Endothelial cell of umbilical vein (primary cell): ENCODE measurements at regions not wholly inside any gene's neighbourhood (a gene's known extent, or its start where the extent isn't known, plus 50 kb on each side); places are given as distances from the start of the nearest gene placed in this dataset.

ENCODE experiments used
- BruUV-seq: library from RNA; stranded (reverse); fragments of 400-500 nt; replicated peaks from 2 replicates; lab custom pipeline; 2021; lab: Mats Ljungman, UMichigan
- CTCF ChIA-PET: fragments of 300-600, 350-600 bp; sonication (Branson Sonifier 250); formaldehyde crosslinking; loops from one replicate; lab custom pipeline; 2021; ENCODE audit warnings: antibody characterized with exemption, inconsistent platforms; lab: Charles Lee
- POLR2A ChIA-PET: fragments of 300-600, 350-600 bp; sonication (Branson Sonifier 250); formaldehyde crosslinking; loops from one replicate; lab custom pipeline; 2021; ENCODE audit warnings: antibody characterized with exemption, inconsistent platforms; lab: Charles Lee
- DNase-seq: peaks from one replicate; pipeline ENCODE4 v3.0.0-alpha.2; 2011; ENCODE audit warnings: low read depth, low spot score
- FAIRE-seq: peaks from 2 replicates; lab custom pipeline; 2011; peaks lifted over from hg19 to GRCh38; lab: Jason Lieb, UNC
- H2AFZ ChIP-seq: 2 replicates; pipeline ENCODE4 v1.6.0; 2012; ENCODE audit warnings: low read depth, low read length, control low read depth, inconsistent platforms
- H3K27ac ChIP-seq: 2 replicates; pipeline ENCODE4 v1.5.1; 2011; ENCODE audit warnings: low read depth, mild to moderate bottlenecking, control low read depth, low read length, moderate library complexity; ENCODE audit not compliant: insufficient read depth
- H3K27me3 ChIP-seq, 2 experiments: 2 replicates each; pipeline versions ENCODE4 v1.6.0 to v1.6.1; 2011; ENCODE audit warnings: low read length in 2 of 2, mixed read lengths in 1 of 2; ENCODE audit not compliant: control insufficient read depth in 2 of 2, insufficient read depth in 2 of 2
- H3K36me3 ChIP-seq, 2 experiments: 2 replicates in 1 of 2; 3 replicates in 1 of 2; pipeline ENCODE4 v1.5.1; 2011; ENCODE audit warnings: low read length in 2 of 2, mild to moderate bottlenecking in 1 of 2, moderate library complexity in 1 of 2; ENCODE audit not compliant: control insufficient read depth in 2 of 2, insufficient read depth in 2 of 2; ENCODE audit errors: extremely low read depth in 1 of 2
- H3K4me1 ChIP-seq: 3 replicates; pipeline ENCODE4 v1.5.1; 2011; ENCODE audit warnings: mild to moderate bottlenecking, low read length; ENCODE audit not compliant: control insufficient read depth, insufficient read depth; ENCODE audit errors: extremely low read depth
- H3K4me2 ChIP-seq: 2 replicates; pipeline ENCODE4 v1.6.1; 2011; ENCODE audit warnings: low read length, control low read depth, mixed read lengths; ENCODE audit not compliant: insufficient read depth
- H3K4me3 ChIP-seq, 3 experiments: fragments of 200-600 bp in 1 of 3; sonication (generic), shearing (Covaris generic) in 1 of 3; replicated peaks in 1 of 3; 2 replicates each; pipeline ENCODE4 v1.5.1; 2011 to 2016; ENCODE audit warnings: control low read depth in 3 of 3, low read length in 3 of 3, mild to moderate bottlenecking in 2 of 3, inconsistent platforms in 1 of 3, low read depth in 1 of 3, moderate library complexity in 1 of 3; ENCODE audit not compliant: insufficient read depth in 1 of 3
- H3K79me2 ChIP-seq: 2 replicates; pipeline ENCODE4 v1.6.0; 2012; ENCODE audit warnings: low read length, inconsistent platforms; ENCODE audit not compliant: control insufficient read depth, insufficient read depth
- H3K9ac ChIP-seq: replicated peaks from 2 replicates; pipeline ENCODE3; 2011; ENCODE audit warnings: low read length, control low read depth; ENCODE audit not compliant: insufficient read depth; ENCODE audit errors: extremely low read depth
- H3K9me1 ChIP-seq: replicated peaks from 3 replicates; pipeline ENCODE4 v1.6.0; 2011; ENCODE audit warnings: mild to moderate bottlenecking, low read length; ENCODE audit not compliant: control insufficient read depth, insufficient read depth; ENCODE audit errors: extremely low read depth
- H3K9me3 ChIP-seq: replicated peaks from 2 replicates; pipeline ENCODE4 v1.5.1; 2012; ENCODE audit warnings: low read length, inconsistent platforms; ENCODE audit not compliant: control insufficient read depth, insufficient read depth
- H4K20me1 ChIP-seq: replicated peaks from 2 replicates; pipeline ENCODE3; 2011; ENCODE audit warnings: mild to moderate bottlenecking, low read length; ENCODE audit not compliant: control insufficient read depth, insufficient read depth; ENCODE audit errors: extremely low read depth
- EZH2 ChIP-seq: IDR thresholded peaks from 2 replicates; pipeline ENCODE4 v1.6.1; 2012; ENCODE audit warnings: borderline replicate concordance, low read depth, mild to moderate bottlenecking, moderate library complexity, low read length, inconsistent platforms; ENCODE audit not compliant: severe bottlenecking
- FOS ChIP-seq: IDR thresholded peaks from 2 replicates; pipeline ENCODE4 v1.6.1; 2011; ENCODE audit warnings: mild to moderate bottlenecking, low read length, moderate library complexity, borderline replicate concordance; ENCODE audit not compliant: insufficient read depth
- GATA2 ChIP-seq: IDR thresholded peaks from 2 replicates; pipeline ENCODE4 v1.7.0; 2011; ENCODE audit warnings: low read depth, mild to moderate bottlenecking, moderate library complexity, mixed read lengths, low read length; ENCODE audit not compliant: insufficient read length, insufficient read depth
- JUN ChIP-seq: IDR thresholded peaks from 2 replicates; pipeline ENCODE4 v1.6.1; 2011; ENCODE audit warnings: borderline replicate concordance, low read depth; ENCODE audit not compliant: insufficient read length, insufficient read depth
- MYC ChIP-seq: IDR thresholded peaks from one replicate; pipeline ENCODE4 v1.6.1; 2011; ENCODE audit warnings: mild to moderate bottlenecking, low read depth, low read length
- POLR2A ChIP-seq: IDR thresholded peaks from 2 replicates; pipeline ENCODE4 v1.6.1; 2012; ENCODE audit warnings: low read depth, mild to moderate bottlenecking, control low read depth, low read length
- POLR2AphosphoS5 ChIP-seq: IDR thresholded peaks from 2 replicates; pipeline ENCODE4 v1.6.1; 2012; ENCODE audit warnings: low read depth, mild to moderate bottlenecking, control low read depth, low read length, moderate library complexity; ENCODE audit not compliant: insufficient read depth
- dilution Hi-C: fragments of 300-500 bp; cut with MboI; formaldehyde crosslinking; loops from one replicate; pipeline ENCODE4 v1.15.0; 2019; ENCODE audit warnings: low sequenced_read_pairs; ENCODE audit not compliant: extremely low pct_ligation_motif_present
- intact Hi-C: fragments of 100-400 bp; cut with micrococcal nuclease; formaldehyde crosslinking; loops from one replicate; pipeline ENCODE4 v1.10.0; 2022
- TF ChIP-seq, protein P1 (sequence below), 2 donors: IDR thresholded peaks; 1 replicate in 1 of 2; 2 replicates in 1 of 2; pipeline ENCODE4 v1.5.1; 2011; ENCODE audit warnings: low read length in 2 of 2, mild to moderate bottlenecking in 2 of 2, moderate library complexity in 2 of 2, control low read depth in 1 of 2, inconsistent platforms in 1 of 2, low read depth in 1 of 2; ENCODE audit not compliant: insufficient read depth in 1 of 2; ENCODE audit errors: extremely low read depth in 1 of 2
- TF ChIP-seq, protein P2 (sequence below): IDR thresholded peaks from 2 replicates; pipeline ENCODE4 v1.6.1; 2011; ENCODE audit not compliant: insufficient read depth, insufficient read length

DNA sequence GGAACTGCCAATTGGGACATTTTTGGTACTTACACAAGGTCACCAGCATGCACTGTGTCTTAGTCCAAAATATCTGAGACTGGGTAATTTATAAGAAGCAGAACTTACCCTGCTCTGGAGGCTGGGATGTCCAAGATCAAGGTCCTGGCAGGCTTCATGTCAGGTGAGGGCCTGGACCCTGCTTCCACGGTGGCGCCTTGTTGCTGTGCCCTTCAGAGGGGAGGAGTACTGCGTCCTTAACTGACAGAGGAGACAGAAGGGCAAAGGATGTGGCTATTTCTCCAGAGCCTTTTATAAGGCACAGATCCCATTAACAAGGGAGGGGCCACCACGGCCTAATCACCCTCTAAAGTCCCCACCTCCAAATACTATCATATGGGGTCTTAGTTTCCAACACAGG, 178.9 kb downstream of the C16orf95 start:
- H3K79me2 ChIP-seq, result no peaks in the 10 kb centered on the region
- dilution Hi-C loops, result no loop called here
- no peak overlapping the region for H3K9ac ChIP-seq
- no peak overlapping the region for H3K4me3 ChIP-seq
- no peaks in the 10 kb centered on the region for H3K36me3 ChIP-seq
- POLR2A ChIA-PET, result no interaction called here
- H3K27me3 ChIP-seq, result peaks cover 0 to 2% of the 10 kb centered on the region in 2 experiments
- no peak overlapping the region for H3K27ac ChIP-seq
- H3K4me2 ChIP-seq, result no peak overlapping the region
- H3K9me3 ChIP-seq, result no peaks in the 10 kb centered on the region
- H4K20me1 ChIP-seq, result no peaks in the 10 kb centered on the region
- H2AFZ ChIP-seq, result no peak overlapping the region
- intact Hi-C loops, result no loop called here
- no peaks in the 10 kb centered on the region for H3K4me1 ChIP-seq
- no peaks in the 10 kb centered on the region for H3K9me1 ChIP-seq
- TF ChIP-seq GATA2 (no peak), POLR2A (no peak), POLR2AphosphoS5 (no peak), EZH2 (no peak), FOS (no peak), JUN (no peak), MYC (no peak)
- TF ChIP-seq, protein P1, sequence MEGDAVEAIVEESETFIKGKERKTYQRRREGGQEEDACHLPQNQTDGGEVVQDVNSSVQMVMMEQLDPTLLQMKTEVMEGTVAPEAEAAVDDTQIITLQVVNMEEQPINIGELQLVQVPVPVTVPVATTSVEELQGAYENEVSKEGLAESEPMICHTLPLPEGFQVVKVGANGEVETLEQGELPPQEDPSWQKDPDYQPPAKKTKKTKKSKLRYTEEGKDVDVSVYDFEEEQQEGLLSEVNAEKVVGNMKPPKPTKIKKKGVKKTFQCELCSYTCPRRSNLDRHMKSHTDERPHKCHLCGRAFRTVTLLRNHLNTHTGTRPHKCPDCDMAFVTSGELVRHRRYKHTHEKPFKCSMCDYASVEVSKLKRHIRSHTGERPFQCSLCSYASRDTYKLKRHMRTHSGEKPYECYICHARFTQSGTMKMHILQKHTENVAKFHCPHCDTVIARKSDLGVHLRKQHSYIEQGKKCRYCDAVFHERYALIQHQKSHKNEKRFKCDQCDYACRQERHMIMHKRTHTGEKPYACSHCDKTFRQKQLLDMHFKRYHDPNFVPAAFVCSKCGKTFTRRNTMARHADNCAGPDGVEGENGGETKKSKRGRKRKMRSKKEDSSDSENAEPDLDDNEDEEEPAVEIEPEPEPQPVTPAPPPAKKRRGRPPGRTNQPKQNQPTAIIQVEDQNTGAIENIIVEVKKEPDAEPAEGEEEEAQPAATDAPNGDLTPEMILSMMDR (IDR thresholded peaks at IDR 0.05; ENCODE audit: extremely low read depth in 1 of 2, insufficient read depth in 1 of 2, low read depth in 1 of 2, low read length in 2 of 2), result no peak
- TF ChIP-seq, protein P2, sequence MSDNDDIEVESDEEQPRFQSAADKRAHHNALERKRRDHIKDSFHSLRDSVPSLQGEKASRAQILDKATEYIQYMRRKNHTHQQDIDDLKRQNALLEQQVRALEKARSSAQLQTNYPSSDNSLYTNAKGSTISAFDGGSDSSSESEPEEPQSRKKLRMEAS, result no peak
- FAIRE-seq, result no peak
- DNase-seq, result no peak
- CTCF ChIA-PET, result interaction anchor here (0.9 to 1.1 kb wide), 2 partner anchors 10 to 160 kb away, joined by 3 read pairs; no protein-coding TSS in a partner anchor
- no TSS peak for BruUV-seq
